ELR (cell line): ENCODE measurements at regions not wholly inside any gene's neighbourhood (a gene's known extent, or its start where the extent isn't known, plus 50 kb on each side); places are given as distances from the start of the nearest gene placed in this dataset.

Experiments
- DNase-seq: peaks from one replicate; pipeline ENCODE4 v3.0.0-alpha.2; 2015; ENCODE audit warnings: low read depth

DNA sequence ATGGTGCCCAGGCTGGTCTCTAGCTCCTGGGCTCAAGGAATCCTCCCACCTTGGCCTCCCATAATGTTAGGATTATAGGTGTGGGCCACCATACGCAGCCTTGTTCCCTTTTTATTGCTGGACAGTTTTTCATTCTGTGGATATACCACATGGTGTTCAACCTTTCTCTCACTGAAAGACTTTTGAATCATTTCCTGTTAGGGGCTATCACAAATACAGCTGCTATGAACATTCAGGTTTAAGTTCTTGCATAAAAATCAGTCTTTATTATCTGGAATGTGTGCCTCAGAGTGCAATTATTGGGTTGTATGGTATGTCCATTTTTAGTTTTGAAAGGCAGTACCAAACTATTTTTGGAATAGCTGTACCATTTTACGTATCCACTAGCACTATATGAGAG lies 647.2 kb downstream of the LIG4 start:
- no peak for DNase-seq

GRCh38 chr13:107563099-107563925 lies 652.0 kb downstream of the LIG4 start:
- DNase-seq = no peak

GRCh38 chr13:107562203-107562602 lies 653.1 kb downstream of the LIG4 start:
- DNase-seq = no peak

DNA sequence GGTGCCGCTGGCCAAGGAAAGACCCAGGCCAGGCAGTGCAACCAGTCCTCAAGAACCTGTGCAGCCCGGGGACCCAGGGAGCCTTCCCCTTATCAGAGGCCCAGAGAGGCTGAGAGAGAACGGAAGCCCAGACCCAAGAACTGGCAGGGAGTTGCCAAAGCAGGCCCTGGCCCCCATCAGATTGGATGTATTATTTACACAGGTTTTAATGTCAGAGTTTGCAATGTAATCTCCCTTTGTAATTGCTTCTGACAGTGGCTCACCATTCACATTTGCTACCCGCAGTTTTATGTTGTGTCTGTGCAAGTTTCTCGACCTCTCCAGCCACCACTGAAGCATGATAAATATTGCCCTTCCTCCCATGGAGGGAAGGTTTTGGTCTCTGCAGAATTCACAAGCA lies 660.9 kb downstream of the LIG4 start:
- DNase-seq = no peak

- DNase-seq = peak; percentile 3
These were observed 661.5 kb downstream of the LIG4 start for GRCh38 chr13:107553838-107554237.

- DNase-seq = no peak
These were observed 663.8 kb downstream of the LIG4 start for GRCh38 chr13:107551521-107551920.

GRCh38 chr13:107548338-107548737 lies 667.0 kb downstream of the LIG4 start:
- DNase-seq = no peak

DNA sequence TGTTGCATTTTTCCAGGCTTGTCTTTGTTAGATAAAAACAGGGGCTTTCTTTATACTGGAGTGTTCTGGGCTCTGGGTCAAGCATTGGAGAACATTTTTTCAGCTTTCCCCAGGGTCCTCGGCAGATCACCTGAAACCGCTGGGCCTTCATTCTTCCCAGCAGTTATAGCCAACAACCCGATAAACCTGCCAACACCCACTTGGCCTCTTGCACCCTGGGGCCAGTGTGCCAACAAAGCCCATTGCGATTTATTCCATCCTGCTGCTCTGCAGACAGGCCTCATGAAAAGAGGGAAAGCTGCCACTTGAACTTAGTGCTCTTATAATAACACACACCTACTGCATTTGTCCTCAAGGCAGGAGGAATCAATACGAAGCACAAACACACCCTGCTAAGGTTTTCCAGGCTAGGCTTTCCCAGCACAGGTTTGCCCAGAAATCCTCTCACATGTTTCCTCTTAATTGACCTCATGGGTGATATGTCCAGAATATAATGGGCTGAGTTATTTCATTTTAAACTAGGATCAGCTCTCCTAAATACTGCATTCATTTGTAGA lies 669.3 kb downstream of the LIG4 start:
- DNase-seq = no peak

- no peak for DNase-seq
These were observed 680.8 kb downstream of the LIG4 start for GRCh38 chr13:107534548-107534947.

GRCh38 chr13:107531816-107532215 lies 683.5 kb downstream of the LIG4 start:
- no peak for DNase-seq

DNA sequence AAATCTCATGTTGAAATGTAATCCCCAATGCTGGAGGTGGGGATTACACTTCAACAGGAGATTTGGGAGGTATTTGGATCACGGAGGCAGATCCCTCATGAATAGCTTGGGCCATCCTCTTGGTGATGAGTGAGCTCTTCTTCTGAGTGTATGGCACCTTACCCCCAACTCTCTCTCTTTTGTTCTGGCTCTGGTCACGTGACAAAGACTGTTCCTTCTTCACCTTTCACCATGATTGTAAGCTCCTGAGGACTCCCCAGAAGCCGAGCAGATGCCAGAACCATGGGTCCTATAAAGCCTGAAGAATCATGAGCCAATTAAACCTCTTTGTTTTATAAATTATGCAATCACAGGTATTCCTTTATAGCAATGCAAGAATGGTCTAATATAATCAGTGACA lies 684.2 kb downstream of the LIG4 start:
- no peak for DNase-seq

DNA sequence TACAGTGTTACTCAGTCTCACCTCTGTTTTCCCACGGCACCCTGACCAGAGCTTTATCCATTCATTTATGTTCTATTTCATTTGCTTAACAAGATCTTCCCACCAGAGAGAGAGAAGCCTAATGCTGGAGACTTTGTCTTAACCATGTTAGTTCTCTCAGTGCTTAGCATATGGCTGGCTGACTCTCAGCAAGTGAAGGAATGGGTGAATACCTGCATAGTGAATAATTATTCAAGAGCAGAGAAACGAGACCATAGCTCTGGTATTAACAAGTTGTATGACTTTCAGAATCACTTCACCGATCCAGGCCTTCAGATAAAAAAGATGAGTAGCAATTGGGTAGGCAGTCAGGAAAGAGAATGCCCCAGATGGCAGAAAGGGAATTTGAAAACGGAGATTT lies 686.3 kb downstream of the LIG4 start:
- no peak for DNase-seq

DNA sequence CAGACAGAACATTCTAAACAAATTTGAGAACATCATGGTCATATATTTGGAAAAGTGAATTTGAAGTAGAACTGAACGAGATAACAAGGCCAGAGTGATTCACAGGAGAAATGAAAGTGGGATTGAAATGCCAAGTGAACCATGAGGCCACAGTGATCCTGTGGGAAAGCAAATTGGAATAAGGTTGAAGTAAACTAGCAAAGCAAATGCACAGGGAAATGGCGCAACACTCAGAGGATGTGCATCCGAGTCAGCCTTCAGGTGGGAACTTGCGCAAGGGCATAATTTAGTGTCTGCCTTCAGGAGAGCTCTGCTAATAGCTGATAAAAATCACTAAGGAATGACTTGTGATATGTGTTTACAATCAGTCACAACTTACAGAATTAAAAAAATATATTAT lies 696.6 kb downstream of the LIG4 start:
- DNase-seq = no peak

GRCh38 chr13:107518292-107518691 lies 697.0 kb downstream of the LIG4 start:
- no peak for DNase-seq

- DNase-seq = no peak
These were observed 698.8 kb downstream of the LIG4 start for GRCh38 chr13:107516517-107516916.

GRCh38 chr13:107512551-107512950 lies 702.8 kb downstream of the LIG4 start:
- no peak for DNase-seq

- DNase-seq = no peak
These were observed 717.7 kb downstream of the LIG4 start for GRCh38 chr13:107497661-107498060.

- no peak for DNase-seq
These were observed 722.1 kb downstream of the LIG4 start for GRCh38 chr13:107493266-107493665.

DNA sequence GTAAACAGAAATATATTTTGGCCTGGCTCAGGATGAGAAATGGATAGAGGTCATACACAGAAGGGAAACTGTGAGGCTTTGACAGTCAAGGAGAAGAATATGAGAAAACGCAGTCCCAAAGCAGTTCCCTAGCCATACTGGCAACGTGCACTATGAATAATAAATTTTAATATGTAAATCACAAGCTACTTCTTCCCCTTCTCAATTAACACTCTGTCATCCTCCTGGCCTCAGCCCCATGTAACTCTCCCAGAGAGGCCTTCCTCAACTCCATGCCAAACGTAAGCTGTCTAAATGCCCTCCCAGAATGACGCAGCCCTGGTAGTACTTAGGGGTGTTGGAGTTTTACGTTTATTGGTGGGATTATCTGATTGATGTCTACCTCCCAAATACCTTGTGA lies 732.6 kb downstream of the LIG4 start:
- no peak for DNase-seq

- DNase-seq = peak; percentile 4
These were observed 735.2 kb downstream of the LIG4 start for GRCh38 chr13:107480130-107480529.

GRCh38 chr13:107477772-107478379 lies 737.5 kb downstream of the LIG4 start:
- no peak for DNase-seq

DNA sequence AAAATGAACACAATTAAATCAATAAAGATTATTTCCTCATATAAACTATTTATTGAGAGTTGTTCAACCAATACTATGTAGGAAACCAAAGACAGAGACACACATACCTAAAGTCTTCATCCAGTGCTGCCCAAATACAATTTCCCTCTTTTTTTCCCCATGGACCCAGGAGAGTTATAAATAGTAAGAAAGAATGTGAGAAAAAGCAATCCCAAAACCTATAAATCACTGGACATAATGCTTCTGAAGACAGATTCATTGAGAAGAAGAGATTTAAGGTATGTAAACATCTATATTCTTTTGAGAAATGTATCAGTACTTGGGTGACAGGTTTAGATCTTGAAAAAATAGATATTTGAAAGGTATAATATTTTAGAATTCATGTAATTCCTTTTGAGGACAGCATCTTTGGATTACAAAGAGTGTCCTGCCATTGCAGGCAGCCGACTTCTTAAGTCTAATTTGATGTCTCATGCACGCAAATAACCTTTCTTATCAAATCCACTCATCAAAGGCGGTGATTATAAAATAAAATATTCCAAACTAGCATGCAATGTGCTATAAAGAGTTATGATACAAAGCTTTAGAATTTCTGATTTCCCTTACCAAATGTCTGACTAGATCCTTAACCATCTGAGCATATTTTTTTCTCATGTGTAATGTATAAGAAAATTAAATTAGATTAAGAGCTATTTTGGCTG lies 739.4 kb downstream of the LIG4 start:
- peak; percentile 15 for DNase-seq

DNA sequence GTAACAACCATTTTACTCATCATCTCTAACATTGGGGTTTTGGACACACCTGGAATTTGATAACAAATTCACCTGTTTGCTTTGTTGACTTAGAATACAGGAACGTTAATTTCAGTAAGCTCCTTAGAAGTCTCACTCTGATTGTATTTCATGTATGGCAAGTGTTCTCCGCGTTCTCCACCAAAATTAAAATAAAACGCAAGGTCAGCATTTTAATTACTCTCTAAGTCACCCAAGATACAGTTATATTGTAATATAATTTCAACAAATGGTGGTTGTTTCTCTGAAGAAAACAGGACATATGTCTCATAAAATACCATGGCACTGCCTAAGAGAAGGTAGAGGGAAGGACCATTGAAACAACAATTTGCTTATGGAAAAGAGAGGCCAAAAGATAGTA lies 742.1 kb downstream of the LIG4 start:
- no peak for DNase-seq
